HCT116 (cell line): ENCODE measurements at regions not wholly inside any gene's neighbourhood (a gene's known extent, or its start where the extent isn't known, plus 50 kb on each side); places are given as distances from the start of the nearest gene placed in this dataset.

Source experiments
- CEBPB ChIP-seq: IDR thresholded peaks from 2 replicates; pipeline ENCODE4 v1.6.1; 2012; ENCODE audit warnings: low read depth
- EZH2phosphoT487 ChIP-seq: fragments of 200-600 bp; IDR thresholded peaks from 2 replicates; pipeline ENCODE4 v1.6.1; 2018; ENCODE audit warnings: antibody characterized with exemption, borderline replicate concordance
- JUND ChIP-seq: IDR thresholded peaks from 2 replicates; pipeline ENCODE4 v1.6.1; 2012
- POLR2A ChIP-seq: IDR thresholded peaks from 2 replicates; pipeline ENCODE4 v1.7.0; 2011; ENCODE audit warnings: borderline replicate concordance; ENCODE audit not compliant: insufficient read depth, insufficient read length; ENCODE audit errors: extremely low read depth
- POLR2AphosphoS5 ChIP-seq: IDR thresholded peaks from 2 replicates; pipeline ENCODE4 v1.6.1; 2011; ENCODE audit warnings: mild to moderate bottlenecking, low read depth, low read length, moderate library complexity
- SP1 ChIP-seq: IDR thresholded peaks from 2 replicates; pipeline ENCODE4 v1.6.1; 2012; ENCODE audit warnings: low read depth
- TF ChIP-seq, protein P1 (sequence below), 3 experiments: fragments of 200-600 bp in 1 of 3; sonication (generic) in 1 of 3; IDR thresholded peaks in 2 of 3; conservative IDR thresholded peaks in 1 of 3; 2 replicates each; pipeline ENCODE4 v1.5.1; 2012 to 2017; ENCODE audit warnings: low read depth in 2 of 3, low read length in 2 of 3, antibody characterized with exemption in 1 of 3, borderline replicate concordance in 1 of 3, control low read depth in 1 of 3, mild to moderate bottlenecking in 1 of 3, mixed read lengths in 1 of 3, mixed run types in 1 of 3, moderate library complexity in 1 of 3; ENCODE audit not compliant: insufficient read depth in 1 of 3
- TF ChIP-seq, protein P2 (sequence below): IDR thresholded peaks from 2 replicates; pipeline ENCODE4 v1.6.1; 2012

DNA sequence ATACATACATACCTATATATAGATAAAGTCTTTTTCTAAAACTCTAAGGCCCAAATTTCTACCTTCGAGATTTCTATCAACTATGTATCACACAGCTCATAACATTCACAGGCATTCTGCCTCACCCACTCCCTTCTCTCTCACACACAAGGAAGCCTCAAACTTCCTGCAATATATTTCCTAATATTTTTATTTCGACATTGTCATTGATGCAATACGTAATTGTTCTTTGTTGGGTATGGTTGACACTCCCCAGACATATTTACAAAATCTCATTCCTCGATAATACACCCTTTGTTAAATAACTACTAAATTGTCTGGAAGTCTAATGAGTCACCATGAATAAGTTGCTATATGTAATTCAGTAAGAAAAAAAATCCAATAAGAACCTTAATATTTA is 143.5 kb downstream of the HNRNPD start:
- no peak for TF ChIP-seq POLR2A
- TF ChIP-seq, protein P1, sequence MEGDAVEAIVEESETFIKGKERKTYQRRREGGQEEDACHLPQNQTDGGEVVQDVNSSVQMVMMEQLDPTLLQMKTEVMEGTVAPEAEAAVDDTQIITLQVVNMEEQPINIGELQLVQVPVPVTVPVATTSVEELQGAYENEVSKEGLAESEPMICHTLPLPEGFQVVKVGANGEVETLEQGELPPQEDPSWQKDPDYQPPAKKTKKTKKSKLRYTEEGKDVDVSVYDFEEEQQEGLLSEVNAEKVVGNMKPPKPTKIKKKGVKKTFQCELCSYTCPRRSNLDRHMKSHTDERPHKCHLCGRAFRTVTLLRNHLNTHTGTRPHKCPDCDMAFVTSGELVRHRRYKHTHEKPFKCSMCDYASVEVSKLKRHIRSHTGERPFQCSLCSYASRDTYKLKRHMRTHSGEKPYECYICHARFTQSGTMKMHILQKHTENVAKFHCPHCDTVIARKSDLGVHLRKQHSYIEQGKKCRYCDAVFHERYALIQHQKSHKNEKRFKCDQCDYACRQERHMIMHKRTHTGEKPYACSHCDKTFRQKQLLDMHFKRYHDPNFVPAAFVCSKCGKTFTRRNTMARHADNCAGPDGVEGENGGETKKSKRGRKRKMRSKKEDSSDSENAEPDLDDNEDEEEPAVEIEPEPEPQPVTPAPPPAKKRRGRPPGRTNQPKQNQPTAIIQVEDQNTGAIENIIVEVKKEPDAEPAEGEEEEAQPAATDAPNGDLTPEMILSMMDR (IDR thresholded peaks at IDR 0.05 in 2 of 3, conservative IDR thresholded peaks at IDR 0.05 in 1 of 3; ENCODE audit: borderline replicate concordance in 1 of 3, insufficient read depth in 1 of 3, low read depth in 2 of 3, low read length in 2 of 3), result no peak
- TF ChIP-seq POLR2AphosphoS5, result no peak
- TF ChIP-seq JUND, result no peak
- TF ChIP-seq, protein P2, sequence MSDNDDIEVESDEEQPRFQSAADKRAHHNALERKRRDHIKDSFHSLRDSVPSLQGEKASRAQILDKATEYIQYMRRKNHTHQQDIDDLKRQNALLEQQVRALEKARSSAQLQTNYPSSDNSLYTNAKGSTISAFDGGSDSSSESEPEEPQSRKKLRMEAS, result no peak
- TF ChIP-seq SP1, result no peak
- no peak for TF ChIP-seq CEBPB
- no peak for TF ChIP-seq EZH2phosphoT487
